CD8-positive, alpha-beta memory T cell (primary cell): ENCODE measurements at regions not wholly inside any gene's neighbourhood (a gene's known extent, or its start where the extent isn't known, plus 50 kb on each side); places are given as distances from the start of the nearest gene placed in this dataset.

ENCODE experiments used
- CTCF ChIA-PET: fragments of 350-600 bp; sonication (Branson Sonifier 250); formaldehyde crosslinking; loops from one replicate; lab custom pipeline; 2021; ENCODE audit warnings: antibody characterized with exemption; lab: Charles Lee
- POLR2A ChIA-PET: fragments of 350-600 bp; sonication (Branson Sonifier 250); formaldehyde crosslinking; loops from one replicate; lab custom pipeline; 2021; ENCODE audit warnings: antibody characterized with exemption; lab: Charles Lee
- DNase-seq, 5 donors: peaks; one replicate each; pipeline versions ENCODE4 v3.0.0 to v3.0.0-alpha.2; 2020 to 2022; ENCODE audit warnings: mixed read lengths in 1 of 5
- H3K27ac ChIP-seq: one replicate; pipeline ENCODE4 v1.7.0; 2013; ENCODE audit warnings: low read depth, mild to moderate bottlenecking, low read length, moderate library complexity
- H3K27me3 ChIP-seq: 2 replicates; pipeline ENCODE4 v1.7.0; 2013; ENCODE audit warnings: low read length, mild to moderate bottlenecking; ENCODE audit not compliant: insufficient read depth, poor library complexity, severe bottlenecking
- H3K36me3 ChIP-seq: 2 replicates; pipeline ENCODE4 v1.7.0; 2013; ENCODE audit warnings: mild to moderate bottlenecking, low read length, moderate library complexity; ENCODE audit not compliant: insufficient read depth
- H3K4me1 ChIP-seq: 2 replicates; pipeline ENCODE4 v1.7.0; 2013; ENCODE audit warnings: mild to moderate bottlenecking, low read length, moderate library complexity; ENCODE audit not compliant: insufficient read depth
- H3K4me3 ChIP-seq: 2 replicates; pipeline ENCODE4 v1.7.0; 2013; ENCODE audit warnings: mild to moderate bottlenecking, low read length
- H3K9me3 ChIP-seq: 2 replicates; pipeline ENCODE4 v1.7.0; 2013; ENCODE audit warnings: mild to moderate bottlenecking, low read length
- H3K27ac Mint-ChIP-seq, 8 donors: one replicate each; pipeline ENCODE4 v1.8.0; 2020 to 2021; ENCODE audit warnings: mixed read lengths in 8 of 8, mild to moderate bottlenecking in 6 of 8, inconsistent platforms in 3 of 8, moderate library complexity in 3 of 8
- H3K27me3 Mint-ChIP-seq, 2 donors: one replicate each; pipeline ENCODE4 v1.8.0; 2020 to 2021; ENCODE audit warnings: mixed read lengths in 2 of 2, mild to moderate bottlenecking in 1 of 2, moderate library complexity in 1 of 2
- H3K36me3 Mint-ChIP-seq, 3 donors: one replicate each; pipeline ENCODE4 v1.8.0; 2020 to 2021; ENCODE audit warnings: mixed read lengths in 3 of 3, inconsistent platforms in 1 of 3, mild to moderate bottlenecking in 1 of 3
- H3K4me1 Mint-ChIP-seq, 3 donors: one replicate each; pipeline ENCODE4 v1.8.0; 2020 to 2021; ENCODE audit warnings: mixed read lengths in 3 of 3, inconsistent platforms in 1 of 3, mild to moderate bottlenecking in 1 of 3
- H3K4me3 Mint-ChIP-seq, 7 donors: one replicate each; pipeline ENCODE4 v1.8.0; 2020 to 2021; ENCODE audit warnings: mixed read lengths in 7 of 7, mild to moderate bottlenecking in 6 of 7, moderate library complexity in 4 of 7, inconsistent platforms in 2 of 7
- H3K9me3 Mint-ChIP-seq, 5 donors: one replicate each; pipeline ENCODE4 v1.8.0; 2020 to 2022; ENCODE audit warnings: mixed read lengths in 5 of 5, mild to moderate bottlenecking in 3 of 5, moderate library complexity in 2 of 5, inconsistent platforms in 1 of 5

GRCh38 chr5:170182491-170182890, 50.3 kb upstream of the C5orf58 start:
- Histone ChIP-seq H3K4me3 (no peak overlapping the region), H3K27me3 (peaks cover 1% of the 10 kb centered on the region), H3K9me3 (no peaks in the 10 kb centered on the region), H3K36me3 (no peaks in the 10 kb centered on the region), H3K4me1 (no peaks in the 10 kb centered on the region), H3K27ac (no peak overlapping the region)
- H3K4me1 Mint-ChIP-seq, result no peaks in the 10 kb centered on the region
- no peaks in the 10 kb centered on the region for H3K36me3 Mint-ChIP-seq
- H3K9me3 Mint-ChIP-seq, result no peaks in the 10 kb centered on the region
- ChIA-PET POLR2A (no interaction called here), CTCF (interaction anchor here (0.6 to 0.9 kb wide), 2 partner anchors 10 to 17 kb away, joined by 4 read pairs; no protein-coding TSS in a partner anchor)
- peaks cover 4 to 9% of the 10 kb centered on the region in 2 donors for H3K27me3 Mint-ChIP-seq
- H3K4me3 Mint-ChIP-seq, result no peak overlapping the region
- DNase-seq, result no peak
- no peak overlapping the region for H3K27ac Mint-ChIP-seq
